Endothelial cell of umbilical vein (primary cell): ENCODE measurements at regions not wholly inside any gene's neighbourhood (a gene's known extent, or its start where the extent isn't known, plus 50 kb on each side); places are given as distances from the start of the nearest gene placed in this dataset.

Experiments
- BruUV-seq: library from RNA; stranded (reverse); fragments of 400-500 nt; replicated peaks from 2 replicates; lab custom pipeline; 2021; lab: Mats Ljungman, UMichigan
- CTCF ChIA-PET: fragments of 300-600, 350-600 bp; sonication (Branson Sonifier 250); formaldehyde crosslinking; loops from one replicate; lab custom pipeline; 2021; ENCODE audit warnings: antibody characterized with exemption, inconsistent platforms; lab: Charles Lee
- POLR2A ChIA-PET: fragments of 300-600, 350-600 bp; sonication (Branson Sonifier 250); formaldehyde crosslinking; loops from one replicate; lab custom pipeline; 2021; ENCODE audit warnings: antibody characterized with exemption, inconsistent platforms; lab: Charles Lee
- DNase-seq: peaks from one replicate; pipeline ENCODE4 v3.0.0-alpha.2; 2011; ENCODE audit warnings: low read depth, low spot score
- FAIRE-seq: peaks from 2 replicates; lab custom pipeline; 2011; peaks lifted over from hg19 to GRCh38; lab: Jason Lieb, UNC
- H2AFZ ChIP-seq: 2 replicates; pipeline ENCODE4 v1.6.0; 2012; ENCODE audit warnings: low read depth, low read length, control low read depth, inconsistent platforms
- H3K27ac ChIP-seq: 2 replicates; pipeline ENCODE4 v1.5.1; 2011; ENCODE audit warnings: low read depth, mild to moderate bottlenecking, control low read depth, low read length, moderate library complexity; ENCODE audit not compliant: insufficient read depth
- H3K27me3 ChIP-seq, 2 experiments: 2 replicates each; pipeline versions ENCODE4 v1.6.0 to v1.6.1; 2011; ENCODE audit warnings: low read length in 2 of 2, mixed read lengths in 1 of 2; ENCODE audit not compliant: control insufficient read depth in 2 of 2, insufficient read depth in 2 of 2
- H3K36me3 ChIP-seq, 2 experiments: 2 replicates in 1 of 2; 3 replicates in 1 of 2; pipeline ENCODE4 v1.5.1; 2011; ENCODE audit warnings: low read length in 2 of 2, mild to moderate bottlenecking in 1 of 2, moderate library complexity in 1 of 2; ENCODE audit not compliant: control insufficient read depth in 2 of 2, insufficient read depth in 2 of 2; ENCODE audit errors: extremely low read depth in 1 of 2
- H3K4me1 ChIP-seq: 3 replicates; pipeline ENCODE4 v1.5.1; 2011; ENCODE audit warnings: mild to moderate bottlenecking, low read length; ENCODE audit not compliant: control insufficient read depth, insufficient read depth; ENCODE audit errors: extremely low read depth
- H3K4me2 ChIP-seq: 2 replicates; pipeline ENCODE4 v1.6.1; 2011; ENCODE audit warnings: low read length, control low read depth, mixed read lengths; ENCODE audit not compliant: insufficient read depth
- H3K4me3 ChIP-seq, 3 experiments: fragments of 200-600 bp in 1 of 3; sonication (generic), shearing (Covaris generic) in 1 of 3; replicated peaks in 1 of 3; 2 replicates each; pipeline ENCODE4 v1.5.1; 2011 to 2016; ENCODE audit warnings: control low read depth in 3 of 3, low read length in 3 of 3, mild to moderate bottlenecking in 2 of 3, inconsistent platforms in 1 of 3, low read depth in 1 of 3, moderate library complexity in 1 of 3; ENCODE audit not compliant: insufficient read depth in 1 of 3
- H3K79me2 ChIP-seq: 2 replicates; pipeline ENCODE4 v1.6.0; 2012; ENCODE audit warnings: low read length, inconsistent platforms; ENCODE audit not compliant: control insufficient read depth, insufficient read depth
- H3K9ac ChIP-seq: replicated peaks from 2 replicates; pipeline ENCODE3; 2011; ENCODE audit warnings: low read length, control low read depth; ENCODE audit not compliant: insufficient read depth; ENCODE audit errors: extremely low read depth
- H3K9me1 ChIP-seq: replicated peaks from 3 replicates; pipeline ENCODE4 v1.6.0; 2011; ENCODE audit warnings: mild to moderate bottlenecking, low read length; ENCODE audit not compliant: control insufficient read depth, insufficient read depth; ENCODE audit errors: extremely low read depth
- H3K9me3 ChIP-seq: replicated peaks from 2 replicates; pipeline ENCODE4 v1.5.1; 2012; ENCODE audit warnings: low read length, inconsistent platforms; ENCODE audit not compliant: control insufficient read depth, insufficient read depth
- H4K20me1 ChIP-seq: replicated peaks from 2 replicates; pipeline ENCODE3; 2011; ENCODE audit warnings: mild to moderate bottlenecking, low read length; ENCODE audit not compliant: control insufficient read depth, insufficient read depth; ENCODE audit errors: extremely low read depth
- EZH2 ChIP-seq: IDR thresholded peaks from 2 replicates; pipeline ENCODE4 v1.6.1; 2012; ENCODE audit warnings: borderline replicate concordance, low read depth, mild to moderate bottlenecking, moderate library complexity, low read length, inconsistent platforms; ENCODE audit not compliant: severe bottlenecking
- JUN ChIP-seq: IDR thresholded peaks from 2 replicates; pipeline ENCODE4 v1.6.1; 2011; ENCODE audit warnings: borderline replicate concordance, low read depth; ENCODE audit not compliant: insufficient read length, insufficient read depth
- MYC ChIP-seq: IDR thresholded peaks from one replicate; pipeline ENCODE4 v1.6.1; 2011; ENCODE audit warnings: mild to moderate bottlenecking, low read depth, low read length
- POLR2A ChIP-seq: IDR thresholded peaks from 2 replicates; pipeline ENCODE4 v1.6.1; 2012; ENCODE audit warnings: low read depth, mild to moderate bottlenecking, control low read depth, low read length
- POLR2AphosphoS5 ChIP-seq: IDR thresholded peaks from 2 replicates; pipeline ENCODE4 v1.6.1; 2012; ENCODE audit warnings: low read depth, mild to moderate bottlenecking, control low read depth, low read length, moderate library complexity; ENCODE audit not compliant: insufficient read depth
- dilution Hi-C: fragments of 300-500 bp; cut with MboI; formaldehyde crosslinking; loops from one replicate; pipeline ENCODE4 v1.15.0; 2019; ENCODE audit warnings: low sequenced_read_pairs; ENCODE audit not compliant: extremely low pct_ligation_motif_present
- intact Hi-C: fragments of 100-400 bp; cut with micrococcal nuclease; formaldehyde crosslinking; loops from one replicate; pipeline ENCODE4 v1.10.0; 2022
- TF ChIP-seq, protein P1 (sequence below), 2 donors: IDR thresholded peaks; 1 replicate in 1 of 2; 2 replicates in 1 of 2; pipeline ENCODE4 v1.5.1; 2011; ENCODE audit warnings: low read length in 2 of 2, mild to moderate bottlenecking in 2 of 2, moderate library complexity in 2 of 2, control low read depth in 1 of 2, inconsistent platforms in 1 of 2, low read depth in 1 of 2; ENCODE audit not compliant: insufficient read depth in 1 of 2; ENCODE audit errors: extremely low read depth in 1 of 2
- TF ChIP-seq, protein P2 (sequence below): IDR thresholded peaks from 2 replicates; pipeline ENCODE4 v1.6.1; 2011; ENCODE audit not compliant: insufficient read depth, insufficient read length

- no peaks in the 10 kb centered on the region for H4K20me1 ChIP-seq
- no peaks in the 10 kb centered on the region for H3K36me3 ChIP-seq
- BruUV-seq = no TSS peak
- H3K27ac ChIP-seq = no peak overlapping the region
- intact Hi-C loops (no loop called here), dilution Hi-C loops (no loop called here)
- H3K4me2 ChIP-seq = no peak overlapping the region
- no peaks in the 10 kb centered on the region for H3K79me2 ChIP-seq
- POLR2A ChIA-PET = no interaction called here
- H3K27me3 ChIP-seq = no peaks in the 10 kb centered on the region
- TF ChIP-seq EZH2 (no peak), MYC (no peak), POLR2A (no peak), POLR2AphosphoS5 (no peak), JUN (no peak)
- TF ChIP-seq, protein P1, sequence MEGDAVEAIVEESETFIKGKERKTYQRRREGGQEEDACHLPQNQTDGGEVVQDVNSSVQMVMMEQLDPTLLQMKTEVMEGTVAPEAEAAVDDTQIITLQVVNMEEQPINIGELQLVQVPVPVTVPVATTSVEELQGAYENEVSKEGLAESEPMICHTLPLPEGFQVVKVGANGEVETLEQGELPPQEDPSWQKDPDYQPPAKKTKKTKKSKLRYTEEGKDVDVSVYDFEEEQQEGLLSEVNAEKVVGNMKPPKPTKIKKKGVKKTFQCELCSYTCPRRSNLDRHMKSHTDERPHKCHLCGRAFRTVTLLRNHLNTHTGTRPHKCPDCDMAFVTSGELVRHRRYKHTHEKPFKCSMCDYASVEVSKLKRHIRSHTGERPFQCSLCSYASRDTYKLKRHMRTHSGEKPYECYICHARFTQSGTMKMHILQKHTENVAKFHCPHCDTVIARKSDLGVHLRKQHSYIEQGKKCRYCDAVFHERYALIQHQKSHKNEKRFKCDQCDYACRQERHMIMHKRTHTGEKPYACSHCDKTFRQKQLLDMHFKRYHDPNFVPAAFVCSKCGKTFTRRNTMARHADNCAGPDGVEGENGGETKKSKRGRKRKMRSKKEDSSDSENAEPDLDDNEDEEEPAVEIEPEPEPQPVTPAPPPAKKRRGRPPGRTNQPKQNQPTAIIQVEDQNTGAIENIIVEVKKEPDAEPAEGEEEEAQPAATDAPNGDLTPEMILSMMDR (IDR thresholded peaks at IDR 0.05; ENCODE audit: extremely low read depth in 1 of 2, insufficient read depth in 1 of 2, low read depth in 1 of 2, low read length in 2 of 2) = no peak
- peaks cover 3% of the 10 kb centered on the region for H3K9me3 ChIP-seq
- no peak overlapping the region for H2AFZ ChIP-seq
- H3K9ac ChIP-seq = no peak overlapping the region
- H3K4me3 ChIP-seq = no peak overlapping the region
- H3K4me1 ChIP-seq = no peaks in the 10 kb centered on the region
- DNase-seq (no peak), FAIRE-seq (no peak)
- no peaks in the 10 kb centered on the region for H3K9me1 ChIP-seq
- CTCF ChIA-PET = interaction anchor here (0.6 kb wide), 1 partner anchor 1898 kb away, joined by 4 read pairs; no protein-coding TSS in a partner anchor
These were observed 745.2 kb downstream of the BRD1 start for GRCh38 chr22:49082451-49082850.

DNA sequence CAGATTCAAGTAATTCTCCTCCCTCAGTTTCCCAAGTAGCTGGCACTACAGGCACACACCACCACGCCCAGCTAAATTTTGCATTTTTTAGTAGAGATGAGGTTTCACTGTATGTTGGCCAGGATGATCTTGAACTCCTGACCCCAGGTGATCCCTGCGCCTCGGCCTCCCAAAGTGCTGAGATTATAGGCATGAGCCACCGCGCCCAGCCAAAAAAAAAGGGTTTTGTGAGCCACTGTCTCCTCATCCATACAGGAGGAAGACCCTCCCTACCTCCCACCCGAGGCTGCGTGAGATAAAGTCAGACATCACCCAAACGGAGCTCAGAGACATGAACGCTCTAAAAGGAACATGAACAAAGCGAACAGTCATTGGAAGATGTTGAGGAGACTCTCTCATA is 745.7 kb downstream of the BRD1 start:
- Histone ChIP-seq H3K9me1 (no peaks in the 10 kb centered on the region), H3K9ac (no peak overlapping the region), H3K9me3 (peaks cover 3% of the 10 kb centered on the region), H3K4me3 (no peak overlapping the region), H3K36me3 (no peaks in the 10 kb centered on the region), H2AFZ (no peak overlapping the region), H3K27ac (no peak overlapping the region), H3K27me3 (no peaks in the 10 kb centered on the region), H3K79me2 (no peaks in the 10 kb centered on the region), H4K20me1 (no peaks in the 10 kb centered on the region), H3K4me2 (no peak overlapping the region), H3K4me1 (no peaks in the 10 kb centered on the region)
- no peak for FAIRE-seq
- no TSS peak for BruUV-seq
- TF ChIP-seq, protein P2, sequence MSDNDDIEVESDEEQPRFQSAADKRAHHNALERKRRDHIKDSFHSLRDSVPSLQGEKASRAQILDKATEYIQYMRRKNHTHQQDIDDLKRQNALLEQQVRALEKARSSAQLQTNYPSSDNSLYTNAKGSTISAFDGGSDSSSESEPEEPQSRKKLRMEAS = no peak
- TF ChIP-seq POLR2AphosphoS5 (no peak), EZH2 (no peak), MYC (no peak)
- DNase-seq = no peak
- intact Hi-C loops = no loop called here
- dilution Hi-C loops = no loop called here
- CTCF ChIA-PET = no interaction called here
- POLR2A ChIA-PET = no interaction called here
